ENCODE measurements at regions not wholly inside any gene's neighbourhood (a gene's known extent, or its start where the extent isn't known, plus 50 kb on each side); places are given as distances from the start of the nearest gene placed in this dataset.

- no peak for TF ChIP-seq USF2 (IDR thresholded peaks at IDR 0.05; ENCODE audit: low read length)
- TF ChIP-seq BRCA1 (IDR thresholded peaks at IDR 0.05; ENCODE audit: low read depth, low read length), result no peak
- no peak for TF ChIP-seq CBX5 (IDR thresholded peaks at IDR 0.05; ENCODE audit: low read depth, low read length)
- no peak for TF ChIP-seq MAX (IDR thresholded peaks at IDR 0.05)
Observed at GRCh38 chr3:124498891-124499290, 231.4 kb upstream of the UMPS start (continued).
